ENCODE measurements at regions not wholly inside any gene's neighbourhood (a gene's known extent, or its start where the extent isn't known, plus 50 kb on each side); places are given as distances from the start of the nearest gene placed in this dataset.

DNA sequence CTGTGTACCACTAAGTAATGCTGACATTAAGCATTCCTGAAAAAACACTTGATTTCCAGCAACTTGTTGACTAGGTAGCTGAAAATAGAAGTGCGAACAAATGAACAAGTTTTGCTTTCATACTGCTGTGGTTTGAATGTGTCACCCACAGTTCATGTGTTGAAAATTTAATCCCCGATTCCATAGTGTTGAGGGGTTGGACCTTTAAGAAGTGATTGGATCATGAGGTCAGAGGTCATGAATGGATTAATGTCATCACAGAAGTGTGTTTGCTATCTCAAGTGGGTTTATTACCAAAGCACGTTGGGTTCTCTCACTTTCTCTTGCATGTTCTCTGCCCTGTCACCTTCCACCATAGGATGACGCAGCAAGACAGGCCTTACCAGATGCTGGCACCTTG, 568.5 kb downstream of the UTRN start:
- no peak for DNase-seq (ENCODE audit: low read depth)
- H3K4me3 ChIP-seq (ENCODE audit: low read depth, low read length): no peak overlapping the region
- TF ChIP-seq, protein P1, sequence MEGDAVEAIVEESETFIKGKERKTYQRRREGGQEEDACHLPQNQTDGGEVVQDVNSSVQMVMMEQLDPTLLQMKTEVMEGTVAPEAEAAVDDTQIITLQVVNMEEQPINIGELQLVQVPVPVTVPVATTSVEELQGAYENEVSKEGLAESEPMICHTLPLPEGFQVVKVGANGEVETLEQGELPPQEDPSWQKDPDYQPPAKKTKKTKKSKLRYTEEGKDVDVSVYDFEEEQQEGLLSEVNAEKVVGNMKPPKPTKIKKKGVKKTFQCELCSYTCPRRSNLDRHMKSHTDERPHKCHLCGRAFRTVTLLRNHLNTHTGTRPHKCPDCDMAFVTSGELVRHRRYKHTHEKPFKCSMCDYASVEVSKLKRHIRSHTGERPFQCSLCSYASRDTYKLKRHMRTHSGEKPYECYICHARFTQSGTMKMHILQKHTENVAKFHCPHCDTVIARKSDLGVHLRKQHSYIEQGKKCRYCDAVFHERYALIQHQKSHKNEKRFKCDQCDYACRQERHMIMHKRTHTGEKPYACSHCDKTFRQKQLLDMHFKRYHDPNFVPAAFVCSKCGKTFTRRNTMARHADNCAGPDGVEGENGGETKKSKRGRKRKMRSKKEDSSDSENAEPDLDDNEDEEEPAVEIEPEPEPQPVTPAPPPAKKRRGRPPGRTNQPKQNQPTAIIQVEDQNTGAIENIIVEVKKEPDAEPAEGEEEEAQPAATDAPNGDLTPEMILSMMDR (IDR thresholded peaks at IDR 0.05; ENCODE audit: insufficient read depth, low read depth, low read length): no peak

GRCh38 chr6:144854654-144855053, 569.5 kb downstream of the UTRN start:
- no peak for DNase-seq (ENCODE audit: low read depth)
- TF ChIP-seq, protein P1 (IDR thresholded peaks at IDR 0.05; ENCODE audit: insufficient read depth, low read depth, low read length): no peak

DNA sequence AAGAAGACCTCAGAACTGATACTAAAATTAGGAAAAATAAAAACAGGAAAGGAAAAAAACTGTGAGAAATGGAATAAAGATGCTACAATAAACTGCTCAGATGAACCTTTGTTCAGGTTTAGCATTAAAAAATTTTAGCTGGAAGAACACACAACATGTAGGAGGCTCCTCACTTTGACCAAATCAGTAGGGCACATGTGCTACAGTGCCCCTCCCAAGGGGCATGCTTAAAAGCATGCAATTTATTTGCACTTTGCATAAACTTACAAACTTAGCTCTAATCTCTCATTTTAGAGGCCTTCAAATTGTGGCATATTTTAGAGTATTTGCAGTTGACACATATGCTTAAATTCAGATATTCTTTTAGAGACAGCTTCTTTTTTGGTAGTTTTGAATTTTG, 570.2 kb downstream of the UTRN start:
- no peak overlapping the region for H3K4me3 ChIP-seq (ENCODE audit: low read depth, low read length)
- TF ChIP-seq, protein P1 (IDR thresholded peaks at IDR 0.05; ENCODE audit: insufficient read depth, low read depth, low read length): no peak
- no peak for DNase-seq (ENCODE audit: low read depth)

More at GRCh38 chr6:144854654-144855053, 569.5 kb downstream of the UTRN start:
- no peak overlapping the region for H3K4me3 ChIP-seq (ENCODE audit: low read depth, low read length)

GRCh38 chr6:144855812-144856531, 570.8 kb downstream of the UTRN start:
- no peak overlapping the region for H3K4me3 ChIP-seq (ENCODE audit: low read depth, low read length)
- TF ChIP-seq, protein P1 (IDR thresholded peaks at IDR 0.05; ENCODE audit: insufficient read depth, low read depth, low read length): no peak
- no peak for DNase-seq (ENCODE audit: low read depth)

DNA sequence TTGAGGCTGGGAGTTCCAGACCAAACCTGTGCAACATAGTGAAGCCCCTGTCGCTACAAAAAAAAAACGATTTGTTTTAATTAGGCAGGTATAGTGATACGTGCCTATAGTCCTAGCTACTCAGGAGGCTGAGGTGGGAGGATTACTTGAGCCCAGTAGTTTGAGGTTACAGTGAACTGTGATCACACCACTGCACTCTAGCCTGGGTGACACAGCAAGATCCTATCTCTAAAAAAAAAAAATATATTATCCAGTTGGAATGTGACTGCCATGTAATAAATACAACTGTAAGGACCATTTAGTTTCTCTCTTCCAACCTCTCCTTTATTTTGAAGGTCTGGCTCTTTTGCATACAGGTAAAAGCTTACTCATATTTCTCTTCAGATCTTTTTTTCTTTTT, 571.5 kb downstream of the UTRN start:
- no peak for DNase-seq (ENCODE audit: low read depth)
- H3K4me3 ChIP-seq (ENCODE audit: low read depth, low read length): no peak overlapping the region
- TF ChIP-seq, protein P1 (IDR thresholded peaks at IDR 0.05; ENCODE audit: insufficient read depth, low read depth, low read length): no peak

- TF ChIP-seq, protein P1 (IDR thresholded peaks at IDR 0.05; ENCODE audit: insufficient read depth, low read depth, low read length): no peak
- DNase-seq (ENCODE audit: low read depth): no peak
- H3K4me3 ChIP-seq (ENCODE audit: low read depth, low read length): no peak overlapping the region
These were observed 572.0 kb downstream of the UTRN start for GRCh38 chr6:144857086-144857485.

DNA sequence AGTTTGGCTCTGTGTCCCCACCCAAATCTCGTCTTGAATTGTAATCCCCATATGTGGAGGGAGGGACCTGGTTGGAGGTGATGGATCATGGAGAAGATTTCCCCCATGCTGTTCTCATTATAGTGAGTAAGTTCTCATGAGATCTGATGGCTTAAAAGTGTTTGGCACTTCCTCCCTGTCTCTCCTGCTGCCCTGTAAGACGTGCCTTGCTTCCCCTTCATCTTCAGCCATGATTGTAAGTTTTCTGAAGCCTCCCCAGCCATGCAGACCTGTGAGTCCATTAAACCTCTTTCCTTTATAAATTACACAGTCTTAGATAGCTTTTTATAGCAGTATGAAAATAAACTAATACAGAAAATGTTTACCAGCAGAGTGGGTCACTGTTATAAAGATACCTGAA, 577.6 kb downstream of the UTRN start:
- no peak overlapping the region for H3K4me3 ChIP-seq (ENCODE audit: low read depth, low read length)
- TF ChIP-seq, protein P1 (IDR thresholded peaks at IDR 0.05; ENCODE audit: insufficient read depth, low read depth, low read length): no peak
- no peak for DNase-seq (ENCODE audit: low read depth)

Data from fibroblast of villous mesenchyme (primary cell).